ENCODE measurements at regions not wholly inside any gene's neighbourhood (a gene's known extent, or its start where the extent isn't known, plus 50 kb on each side); places are given as distances from the start of the nearest gene placed in this dataset.

GRCh38 chr10:117790621-117791020 lies 248.1 kb downstream of the EMX2 start:
- Histone ChIP-seq H3K36me3 (ENCODE audit: insufficient read depth) (no peaks in the 10 kb centered on the region), H3K4me2 (no peak overlapping the region), H4K20me1 (replicated peaks; ENCODE audit: insufficient read depth) (no peaks in the 10 kb centered on the region), H3K27me3 (ENCODE audit: insufficient read depth) (no peaks in the 10 kb centered on the region), H3K4me3 (no peak overlapping the region), H3K4me1 (ENCODE audit: insufficient read depth) (no peaks in the 10 kb centered on the region), H2AFZ (no peak overlapping the region), H3F3A (replicated peaks; ENCODE audit: low read depth) (no peaks in the 10 kb centered on the region), H3K79me2 (replicated peaks; ENCODE audit: insufficient read depth) (no peaks in the 10 kb centered on the region), H3K27ac (ENCODE audit: low read depth) (no peak overlapping the region), H3K9me2 (ENCODE audit: insufficient read depth) (0 out of 2 replicates have a peak, but pooled peaks cover 4% of the 10 kb centered on the region)
- Mint-ChIP-seq H3K36me3 (ENCODE audit: low read depth) (no peaks in the 10 kb centered on the region), H3K9me3 (no peaks in the 10 kb centered on the region), H3K4me3 (no peak overlapping the region), H3K4me1 (no peaks in the 10 kb centered on the region), H3K27ac (no peak overlapping the region), H3K27me3 (ENCODE audit: insufficient read depth, low read depth, poor library complexity) (no peaks in the 10 kb centered on the region)
- TF ChIP-seq EZH2phosphoT487 (IDR thresholded peaks at IDR 0.05; ENCODE audit: unreplicated experiment) (no peak), JUNB (IDR thresholded peaks at IDR 0.05; ENCODE audit: unreplicated experiment) (no peak), ZNF331 (CRISPR knock-in tag; IDR thresholded peaks at IDR 0.05; ENCODE audit: low read depth) (no peak), EZH2 (IDR thresholded peaks at IDR 0.05; ENCODE audit: low read depth, unreplicated experiment) (no peak), REST (IDR thresholded peaks at IDR 0.05; ENCODE audit: unreplicated experiment) (no peak), NANOG (IDR thresholded peaks at IDR 0.05; ENCODE audit: borderline replicate concordance) (no peak), ZNF462 (CRISPR knock-in tag; IDR thresholded peaks at IDR 0.05) (no peak), POLR2AphosphoS5 (IDR thresholded peaks at IDR 0.05; ENCODE audit: low read depth) (no peak), ETS1 (IDR thresholded peaks at IDR 0.05) (no peak), ZNF114 (CRISPR knock-in tag; IDR thresholded peaks at IDR 0.05) (no peak), CREB1 (CRISPR knock-in tag; IDR thresholded peaks at IDR 0.05; ENCODE audit: low read depth) (no peak), CTCF (conservative IDR thresholded peaks at IDR 0.05; ENCODE audit: low read depth in 2 of 2) (no peak), STAT1 (IDR thresholded peaks at IDR 0.05; ENCODE audit: unreplicated experiment) (no peak)
- DNase-seq (ENCODE audit: low spot score) (no peak), ATAC-seq (no peak)

All from GM23338 (cell line).